ENCODE measurements at regions not wholly inside any gene's neighbourhood (a gene's known extent, or its start where the extent isn't known, plus 50 kb on each side); places are given as distances from the start of the nearest gene placed in this dataset.

DNA sequence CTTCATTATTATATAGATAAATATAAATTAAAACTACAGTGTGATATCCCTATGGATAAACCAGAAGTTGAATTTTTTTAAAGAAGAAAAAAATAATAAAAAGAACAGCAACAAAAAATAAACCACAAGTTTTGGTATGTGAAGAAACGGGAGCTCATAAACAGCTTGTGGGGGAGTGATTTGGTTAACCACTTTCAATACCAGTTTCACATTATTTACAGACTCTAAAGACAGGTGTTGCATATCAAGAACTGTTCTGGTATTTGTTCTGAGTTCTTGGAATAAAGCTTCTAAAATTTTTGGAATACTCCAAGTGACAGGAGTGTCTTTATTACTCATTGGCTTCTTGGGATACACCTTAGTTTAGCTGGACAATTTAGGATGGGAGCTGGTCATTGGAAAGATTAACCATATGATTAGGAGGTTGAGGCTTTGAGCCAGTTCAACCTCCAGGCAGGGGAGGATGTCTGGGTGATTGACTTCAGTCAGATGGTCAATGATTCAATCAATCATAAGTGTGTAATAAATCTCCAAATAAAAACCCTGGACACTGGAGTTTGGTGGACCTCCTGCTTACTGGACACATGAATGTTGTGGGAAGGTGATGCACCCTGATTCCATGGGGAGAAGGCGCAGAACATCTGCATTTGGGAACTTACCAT is 2223.1 kb upstream of the C9orf72 start:
- Histone ChIP-seq H3K9me2 (replicated peaks; ENCODE audit: insufficient read depth, low read length) (no peaks in the 10 kb centered on the region), H3F3A (ENCODE audit: insufficient read depth, low read length) (peaks cover 17% of the 10 kb centered on the region), H3K4me2 (ENCODE audit: low read depth, low read length) (peak overlapping the region; percentile 51), H3K36me3 (replicated peaks; ENCODE audit: insufficient read depth, low read length) (no peaks in the 10 kb centered on the region), H3K9ac (ENCODE audit: low read length) (no peak overlapping the region), H3K79me2 (ENCODE audit: low read length) (no peaks in the 10 kb centered on the region), H3K4me3 (ENCODE audit: low read length) (no peak overlapping the region), H3K27me3 (replicated peaks; ENCODE audit: insufficient read depth, low read length) (peaks cover 47% of the 10 kb centered on the region), H3K27ac (ENCODE audit: low read length) (no peak overlapping the region), H3K4me1 (ENCODE audit: low read length) (peaks cover 40% of the 10 kb centered on the region), H4K20me1 (ENCODE audit: insufficient read depth, low read length) (no peaks in the 10 kb centered on the region), H3K9me3 (replicated peaks; ENCODE audit: insufficient read depth, low read length) (no peaks in the 10 kb centered on the region), H2AFZ (ENCODE audit: low read length) (no peak overlapping the region)
- TF ChIP-seq EZH2 (optimal IDR thresholded peaks at IDR 0.05; ENCODE audit: low read depth, low read length): no peak
- no peak for TF ChIP-seq EZH2phosphoT487 (IDR thresholded peaks at IDR 0.05; ENCODE audit: low read length)
- TF ChIP-seq, protein P1, sequence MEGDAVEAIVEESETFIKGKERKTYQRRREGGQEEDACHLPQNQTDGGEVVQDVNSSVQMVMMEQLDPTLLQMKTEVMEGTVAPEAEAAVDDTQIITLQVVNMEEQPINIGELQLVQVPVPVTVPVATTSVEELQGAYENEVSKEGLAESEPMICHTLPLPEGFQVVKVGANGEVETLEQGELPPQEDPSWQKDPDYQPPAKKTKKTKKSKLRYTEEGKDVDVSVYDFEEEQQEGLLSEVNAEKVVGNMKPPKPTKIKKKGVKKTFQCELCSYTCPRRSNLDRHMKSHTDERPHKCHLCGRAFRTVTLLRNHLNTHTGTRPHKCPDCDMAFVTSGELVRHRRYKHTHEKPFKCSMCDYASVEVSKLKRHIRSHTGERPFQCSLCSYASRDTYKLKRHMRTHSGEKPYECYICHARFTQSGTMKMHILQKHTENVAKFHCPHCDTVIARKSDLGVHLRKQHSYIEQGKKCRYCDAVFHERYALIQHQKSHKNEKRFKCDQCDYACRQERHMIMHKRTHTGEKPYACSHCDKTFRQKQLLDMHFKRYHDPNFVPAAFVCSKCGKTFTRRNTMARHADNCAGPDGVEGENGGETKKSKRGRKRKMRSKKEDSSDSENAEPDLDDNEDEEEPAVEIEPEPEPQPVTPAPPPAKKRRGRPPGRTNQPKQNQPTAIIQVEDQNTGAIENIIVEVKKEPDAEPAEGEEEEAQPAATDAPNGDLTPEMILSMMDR (IDR thresholded peaks at IDR 0.05; ENCODE audit: low read length): no peak
- peak; percentile 84 for DNase-seq

DNA sequence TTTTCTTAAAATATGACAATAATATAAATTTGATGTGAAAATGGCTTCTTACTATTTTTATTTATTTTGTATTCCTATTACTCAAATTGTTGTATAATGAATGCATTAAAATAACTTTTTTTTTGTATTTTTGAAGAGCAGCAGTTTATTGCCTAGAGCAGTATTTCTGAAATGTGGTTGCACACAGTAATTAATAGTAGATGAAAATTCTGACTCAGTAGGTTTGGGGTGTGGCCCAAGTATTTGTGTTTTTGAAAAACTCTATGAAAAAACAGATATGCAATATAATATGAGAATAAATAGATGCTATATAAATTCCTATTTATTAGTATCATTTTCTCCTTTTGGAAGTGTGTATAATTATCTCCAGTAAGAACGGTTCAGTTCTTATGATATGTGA is 2225.3 kb upstream of the C9orf72 start:
- no peak for DNase-seq
- Histone ChIP-seq H3K4me2 (ENCODE audit: low read depth, low read length) (no peak overlapping the region), H3K9me2 (replicated peaks; ENCODE audit: insufficient read depth, low read length) (no peaks in the 10 kb centered on the region)

DNA sequence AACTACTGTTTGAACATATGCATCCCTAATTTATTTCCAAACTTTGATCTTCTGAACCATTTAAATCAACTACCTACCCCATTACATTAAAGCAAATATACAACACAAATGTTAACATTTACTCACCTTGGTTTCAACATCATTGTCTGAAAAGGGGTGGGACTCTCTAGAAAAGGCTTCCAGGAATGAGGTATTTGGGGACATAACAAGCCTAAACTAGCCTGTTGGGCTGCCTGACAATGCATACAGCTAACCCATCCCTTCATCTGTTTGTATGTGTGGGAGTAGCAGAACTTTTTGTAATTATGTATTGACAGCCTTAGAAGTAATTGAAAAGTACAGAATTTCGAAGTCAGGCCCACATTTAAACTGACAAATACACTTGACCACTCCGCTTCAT is 2225.9 kb upstream of the C9orf72 start:
- Histone ChIP-seq H3F3A (ENCODE audit: insufficient read depth, low read length) (peaks cover 7% of the 10 kb centered on the region), H3K27ac (ENCODE audit: low read length) (no peak overlapping the region), H3K79me2 (ENCODE audit: low read length) (no peaks in the 10 kb centered on the region), H3K4me3 (ENCODE audit: low read length) (no peak overlapping the region), H3K4me1 (ENCODE audit: low read length) (peaks cover 24% of the 10 kb centered on the region), H3K9ac (ENCODE audit: low read length) (no peak overlapping the region), H3K9me2 (replicated peaks; ENCODE audit: insufficient read depth, low read length) (no peaks in the 10 kb centered on the region), H3K4me2 (ENCODE audit: low read depth, low read length) (no peak overlapping the region), H2AFZ (ENCODE audit: low read length) (no peak overlapping the region), H3K27me3 (replicated peaks; ENCODE audit: insufficient read depth, low read length) (peaks cover 34% of the 10 kb centered on the region), H3K9me3 (replicated peaks; ENCODE audit: insufficient read depth, low read length) (no peaks in the 10 kb centered on the region), H4K20me1 (ENCODE audit: insufficient read depth, low read length) (no peaks in the 10 kb centered on the region), H3K36me3 (replicated peaks; ENCODE audit: insufficient read depth, low read length) (no peaks in the 10 kb centered on the region)
- TF ChIP-seq EZH2phosphoT487 (IDR thresholded peaks at IDR 0.05; ENCODE audit: low read length) (no peak), EZH2 (optimal IDR thresholded peaks at IDR 0.05; ENCODE audit: low read depth, low read length) (no peak)
- TF ChIP-seq, protein P1 (IDR thresholded peaks at IDR 0.05; ENCODE audit: low read length): no peak
- DNase-seq: no peak

More for the DNA sequence above, 2225.3 kb upstream of the C9orf72 start:
- H3K79me2 ChIP-seq (ENCODE audit: low read length): no peaks in the 10 kb centered on the region
- H3K36me3 ChIP-seq (replicated peaks; ENCODE audit: insufficient read depth, low read length): no peaks in the 10 kb centered on the region
- H3F3A ChIP-seq (ENCODE audit: insufficient read depth, low read length): peaks cover 13% of the 10 kb centered on the region
- no peak overlapping the region for H3K27ac ChIP-seq (ENCODE audit: low read length)
- H3K4me1 ChIP-seq (ENCODE audit: low read length): peaks cover 30% of the 10 kb centered on the region
- no peak overlapping the region for H3K9ac ChIP-seq (ENCODE audit: low read length)
- no peaks in the 10 kb centered on the region for H3K9me3 ChIP-seq (replicated peaks; ENCODE audit: insufficient read depth, low read length)
- TF ChIP-seq, protein P1 (IDR thresholded peaks at IDR 0.05; ENCODE audit: low read length): no peak
- TF ChIP-seq EZH2 (optimal IDR thresholded peaks at IDR 0.05; ENCODE audit: low read depth, low read length) (no peak), EZH2phosphoT487 (IDR thresholded peaks at IDR 0.05; ENCODE audit: low read length) (no peak)
- no peaks in the 10 kb centered on the region for H4K20me1 ChIP-seq (ENCODE audit: insufficient read depth, low read length)
- peaks cover 35% of the 10 kb centered on the region for H3K27me3 ChIP-seq (replicated peaks; ENCODE audit: insufficient read depth, low read length)
- H2AFZ ChIP-seq (ENCODE audit: low read length): no peak overlapping the region
- H3K4me3 ChIP-seq (ENCODE audit: low read length): no peak overlapping the region
